ENCODE measurements at regions not wholly inside any gene's neighbourhood (a gene's known extent, or its start where the extent isn't known, plus 50 kb on each side); places are given as distances from the start of the nearest gene placed in this dataset.
"Not testable (repeated sequence)": the region's sequence is repeated elsewhere in the genome, so short reads cannot be mapped to it uniquely, and the experiment has no call there.

DNA sequence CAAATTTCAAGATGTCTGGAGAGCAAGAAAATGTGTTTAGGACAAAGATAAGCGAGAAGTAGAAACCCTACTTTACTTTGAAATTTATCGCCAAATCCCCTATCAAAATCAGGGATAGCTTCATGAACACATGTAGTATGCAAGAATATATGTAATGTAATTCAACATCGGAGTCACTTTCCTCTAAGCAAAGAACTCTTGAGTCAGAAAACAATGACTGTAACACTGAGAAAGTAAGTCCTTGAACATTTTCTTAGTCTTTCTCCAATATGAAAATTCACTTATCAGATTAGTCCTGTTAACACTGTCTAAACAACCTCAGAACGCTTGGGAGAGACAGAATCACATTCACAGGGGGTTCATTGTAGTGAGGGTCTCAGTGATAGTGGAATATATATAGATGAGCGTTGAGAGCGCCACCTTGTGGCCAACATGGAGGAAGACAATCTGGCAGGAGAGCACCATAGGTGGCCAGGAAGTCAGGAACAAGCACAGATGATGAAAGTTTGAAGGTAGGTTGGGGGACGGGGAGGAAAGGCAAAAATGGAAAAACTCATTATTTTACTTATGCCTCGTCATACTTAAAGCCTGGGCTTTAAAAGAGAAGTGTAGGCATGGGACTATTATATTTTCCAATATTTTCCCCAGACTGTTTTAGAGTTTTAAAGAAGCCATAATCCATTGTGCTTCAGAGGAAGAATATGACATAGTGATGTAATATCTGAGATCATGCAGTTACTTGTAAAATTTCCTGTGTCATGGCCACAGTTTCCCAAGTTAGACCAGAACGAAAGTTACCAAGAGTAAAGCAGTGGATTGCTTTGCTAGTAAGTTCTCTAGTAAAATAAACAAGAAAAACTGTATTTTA is 115.5 kb upstream of the GNAI1 start:
- peak in 1 of 3 donors; percentile 3 for DNase-seq (ENCODE audit: low read depth in 3 of 3)

DNA sequence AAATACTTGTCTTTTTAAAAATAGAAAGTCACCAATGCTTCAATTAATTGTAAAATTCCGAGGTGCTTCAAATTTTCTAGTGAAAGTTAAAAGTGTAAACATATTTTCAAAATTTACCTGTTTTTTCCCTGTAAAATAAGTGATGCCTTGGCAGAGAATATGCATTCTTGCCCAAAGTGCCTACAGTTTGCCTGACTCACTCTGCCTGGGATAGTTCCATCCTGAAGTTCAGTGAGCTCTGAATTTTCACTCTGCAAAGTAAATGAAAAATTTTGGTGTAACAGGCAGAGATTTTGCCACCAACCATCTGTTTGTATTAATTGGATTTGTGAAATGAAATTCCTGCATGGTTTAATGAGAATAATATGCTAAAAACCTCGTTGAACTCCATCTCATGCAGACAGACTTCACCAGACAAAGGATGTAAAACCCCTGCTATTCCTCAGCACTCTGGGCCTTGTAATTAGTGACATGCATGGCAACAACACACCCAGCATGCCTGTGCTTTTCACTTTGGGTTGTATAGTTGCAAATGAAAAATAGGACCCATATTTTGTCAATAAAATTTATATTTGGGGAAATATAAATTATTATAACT is 117.4 kb upstream of the GNAI1 start:
- DNase-seq (ENCODE audit: low read depth in 3 of 3): no peak

- DNase-seq (ENCODE audit: low read depth in 3 of 3): no peak
Measured at GRCh38 chr7:80014511-80014910, 120.1 kb upstream of the GNAI1 start.

DNA sequence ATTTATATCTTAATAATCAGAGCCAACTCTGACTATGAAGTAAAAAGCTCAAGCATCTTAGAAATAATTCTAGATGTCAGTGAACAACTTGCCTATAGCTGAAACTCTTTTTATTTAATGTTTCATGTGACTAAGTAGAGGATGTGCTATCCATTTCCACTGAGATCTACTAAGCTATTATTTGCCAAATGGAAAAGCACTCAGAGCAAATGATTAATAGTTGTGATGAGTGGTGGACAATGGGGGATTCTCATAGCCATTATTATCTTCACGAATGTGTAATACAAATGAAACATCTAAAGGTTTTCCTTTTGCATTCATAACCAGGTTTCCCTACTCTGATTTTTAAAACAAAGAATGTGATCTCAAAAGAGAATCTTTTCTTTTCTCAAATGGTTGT is 126.6 kb upstream of the GNAI1 start:
- DNase-seq (ENCODE audit: low read depth in 3 of 3): no peak

DNA sequence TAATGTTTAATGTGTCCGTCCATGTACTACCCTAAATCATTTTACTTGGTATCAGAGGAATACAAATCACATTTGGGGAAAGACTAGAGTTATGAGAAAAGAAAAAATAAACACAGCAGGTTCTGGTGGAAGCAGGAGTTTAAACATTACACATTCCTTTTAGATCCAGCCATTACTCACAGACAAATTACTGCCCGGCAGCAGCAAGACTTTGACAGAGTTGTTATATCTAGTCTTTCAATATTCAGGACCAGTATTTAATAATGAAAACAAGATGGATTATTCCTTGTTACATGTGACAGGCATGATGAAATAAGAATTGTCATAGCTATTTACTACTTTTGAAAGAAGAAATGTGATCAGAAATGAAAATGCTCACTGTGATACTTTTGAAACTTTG is 131.8 kb upstream of the GNAI1 start:
- no peak for DNase-seq (ENCODE audit: low read depth in 3 of 3)

DNA sequence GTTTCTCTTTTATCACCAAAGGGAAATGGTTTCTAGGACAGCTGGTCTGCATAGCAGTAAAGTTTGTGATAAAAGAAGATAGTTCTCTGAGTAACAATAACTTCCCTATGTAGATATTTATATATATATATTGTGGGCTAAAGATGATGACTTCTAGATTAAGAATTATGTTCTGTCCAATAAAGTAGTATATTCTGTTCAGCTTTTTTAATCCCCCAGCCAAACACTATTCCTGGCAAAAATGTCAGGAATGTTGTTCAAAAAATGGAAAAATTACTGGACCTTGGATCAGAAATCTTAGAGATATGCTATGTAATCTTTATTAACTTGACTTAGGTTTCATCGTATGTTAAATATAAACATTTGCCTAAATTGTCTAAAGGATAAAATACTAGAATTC is 136.3 kb upstream of the GNAI1 start:
- DNase-seq (ENCODE audit: low read depth in 3 of 3): no peak

DNA sequence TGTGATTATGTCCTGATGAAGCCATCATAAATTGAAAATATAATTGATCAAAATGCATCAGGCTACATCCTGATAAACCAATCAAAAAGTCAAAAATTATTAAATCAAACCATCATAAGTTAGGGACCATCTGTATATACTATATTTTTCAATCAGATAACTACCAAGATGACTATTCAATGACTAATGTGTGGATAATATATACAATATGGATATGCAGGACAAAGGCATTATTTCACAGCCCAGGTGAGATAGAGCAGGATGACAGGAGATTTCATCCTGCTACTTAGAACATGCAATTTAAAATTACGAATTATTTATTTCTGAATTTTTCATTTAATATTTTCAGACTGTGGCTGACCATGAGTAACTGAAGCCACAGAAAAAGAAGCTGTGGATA is 137.3 kb upstream of the GNAI1 start:
- DNase-seq (ENCODE audit: low read depth in 3 of 3): no peak

DNA sequence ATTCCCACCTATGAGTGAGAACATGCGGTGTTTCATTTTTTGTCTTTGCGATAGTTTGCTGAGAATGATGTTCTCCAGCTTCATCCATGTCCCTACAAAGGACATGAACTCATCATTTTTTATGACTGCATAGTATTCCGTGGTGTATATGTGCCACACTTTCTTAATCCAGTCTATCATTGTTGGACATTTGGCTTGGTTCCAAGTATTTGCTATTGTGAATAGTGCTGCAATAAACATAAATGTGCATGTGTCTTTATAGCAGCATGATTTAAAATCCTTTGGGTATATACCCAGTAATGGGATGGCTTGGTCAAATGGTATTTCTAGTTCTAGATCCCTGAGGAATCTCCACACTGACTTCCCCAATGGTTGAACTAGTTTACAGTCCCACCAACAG is 138.9 kb upstream of the GNAI1 start:
- DNase-seq (ENCODE audit: low read depth in 3 of 3): not testable (repeated sequence)

DNA sequence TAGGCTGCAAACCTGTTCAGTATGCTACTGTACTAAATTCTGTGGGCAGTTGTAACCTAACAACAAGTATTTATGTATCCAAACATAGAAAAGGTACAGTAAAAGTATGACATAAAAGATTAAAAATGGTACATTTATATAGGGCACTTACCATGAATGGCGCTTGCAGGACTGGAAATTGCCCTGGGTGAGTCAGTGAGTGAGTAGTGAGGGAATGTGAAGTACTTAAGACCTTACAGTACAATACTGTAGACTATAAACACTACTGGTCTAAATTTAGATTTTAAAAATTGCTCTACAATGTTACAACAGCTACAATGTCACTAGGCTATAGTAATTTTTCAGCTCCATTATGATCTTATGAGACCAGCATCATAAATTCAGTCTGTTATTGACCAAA is 146.0 kb upstream of the GNAI1 start:
- no peak for DNase-seq (ENCODE audit: low read depth in 3 of 3)

GRCh38 chr7:79984210-79984609 is 150.4 kb upstream of the GNAI1 start:
- no peak for DNase-seq (ENCODE audit: low read depth in 3 of 3)

GRCh38 chr7:79982141-79982770 is 152.4 kb upstream of the GNAI1 start:
- no peak for DNase-seq (ENCODE audit: low read depth in 3 of 3)

DNA sequence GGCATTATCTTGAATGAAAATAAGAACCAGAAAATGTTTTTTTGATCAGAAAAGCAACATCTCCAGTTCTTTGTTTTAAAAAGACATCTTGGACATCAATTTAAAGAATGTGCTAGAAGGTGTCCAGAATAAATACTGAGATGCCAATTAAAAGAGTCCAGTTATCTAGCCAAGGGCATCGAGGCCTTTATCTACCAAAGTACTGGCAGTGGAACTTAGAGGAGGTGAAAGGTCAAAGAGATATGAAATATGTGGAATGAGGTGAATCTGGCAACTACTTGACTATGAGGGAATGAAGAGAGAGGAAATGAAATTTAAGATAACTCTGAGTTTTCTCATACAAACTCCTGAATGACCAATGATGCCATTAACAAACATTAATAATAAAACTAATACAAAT is 154.3 kb upstream of the GNAI1 start:
- DNase-seq (ENCODE audit: low read depth in 3 of 3): no peak

- no peak for DNase-seq (ENCODE audit: low read depth in 3 of 3)
Measured at GRCh38 chr7:79979437-79979836, 155.2 kb upstream of the GNAI1 start.

- no peak for DNase-seq (ENCODE audit: low read depth in 3 of 3)
Measured at GRCh38 chr7:79977481-79977880, 157.2 kb upstream of the GNAI1 start.

GRCh38 chr7:79976711-79977020 is 158.0 kb upstream of the GNAI1 start:
- not testable (repeated sequence) for DNase-seq (ENCODE audit: low read depth in 3 of 3)

DNA sequence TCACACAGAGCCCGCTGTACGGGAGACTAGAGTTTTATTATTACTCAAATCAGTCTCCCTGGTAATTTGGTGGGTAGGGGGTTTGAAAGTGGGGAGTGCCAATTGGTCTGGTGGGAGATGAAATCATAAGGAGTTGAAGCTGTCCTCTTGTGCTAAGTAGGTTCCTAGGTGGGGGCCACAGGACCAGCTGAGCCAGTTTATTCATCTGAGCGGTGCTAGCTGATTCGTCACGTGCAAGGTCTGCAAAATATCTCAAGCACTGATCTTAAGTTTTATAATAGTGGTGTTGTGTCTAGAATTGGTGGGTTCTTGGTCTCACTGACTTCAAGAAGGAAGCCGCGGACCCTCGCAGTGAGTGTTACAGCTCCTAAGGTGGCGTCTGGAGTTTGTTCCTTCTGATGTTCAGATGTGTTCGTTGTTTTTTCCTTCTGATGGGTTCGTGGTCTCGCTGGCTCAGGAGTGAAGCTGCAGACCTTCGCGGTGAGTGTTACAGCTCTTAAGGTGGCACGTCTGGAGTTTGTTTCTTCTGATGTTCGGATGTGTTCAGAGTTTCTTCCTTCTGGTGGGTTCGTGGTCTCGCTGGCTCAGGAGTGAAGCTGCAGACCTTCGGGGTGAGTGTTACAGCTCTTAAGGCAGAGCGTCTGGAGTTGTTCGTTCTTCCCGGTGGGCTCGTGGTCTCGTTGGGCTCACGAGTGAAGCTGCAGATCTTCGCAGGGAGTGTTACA is 158.5 kb upstream of the GNAI1 start:
- not testable (repeated sequence) for DNase-seq (ENCODE audit: low read depth in 3 of 3)

DNA sequence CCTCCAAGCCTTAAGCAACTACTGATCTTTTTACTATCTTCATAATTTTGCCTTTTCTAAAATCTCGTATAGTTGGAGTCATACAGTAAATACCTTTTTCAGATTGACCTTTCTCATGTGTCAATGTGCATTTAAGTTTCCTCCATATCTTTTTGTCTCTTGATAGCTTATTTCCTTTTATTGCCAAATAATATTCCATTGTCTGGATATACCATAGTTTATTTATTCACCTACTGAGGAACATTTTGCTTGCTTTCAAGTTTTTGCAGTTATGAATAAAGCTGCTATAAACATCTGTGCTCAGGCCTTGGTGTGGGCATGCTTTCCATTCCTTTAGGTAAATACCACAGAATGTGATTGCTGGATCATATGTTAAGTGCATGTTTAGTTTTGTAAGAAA is 161.2 kb upstream of the GNAI1 start:
- no peak for DNase-seq (ENCODE audit: low read depth in 3 of 3)

GRCh38 chr7:79971058-79971457 is 163.6 kb upstream of the GNAI1 start:
- no peak for DNase-seq (ENCODE audit: low read depth in 3 of 3)

- DNase-seq (ENCODE audit: low read depth in 3 of 3): no peak
Measured at GRCh38 chr7:79968894-79969293, 165.7 kb upstream of the GNAI1 start.

- DNase-seq (ENCODE audit: low read depth in 3 of 3): no peak
Measured at GRCh38 chr7:79968077-79968648, 166.5 kb upstream of the GNAI1 start.

DNA sequence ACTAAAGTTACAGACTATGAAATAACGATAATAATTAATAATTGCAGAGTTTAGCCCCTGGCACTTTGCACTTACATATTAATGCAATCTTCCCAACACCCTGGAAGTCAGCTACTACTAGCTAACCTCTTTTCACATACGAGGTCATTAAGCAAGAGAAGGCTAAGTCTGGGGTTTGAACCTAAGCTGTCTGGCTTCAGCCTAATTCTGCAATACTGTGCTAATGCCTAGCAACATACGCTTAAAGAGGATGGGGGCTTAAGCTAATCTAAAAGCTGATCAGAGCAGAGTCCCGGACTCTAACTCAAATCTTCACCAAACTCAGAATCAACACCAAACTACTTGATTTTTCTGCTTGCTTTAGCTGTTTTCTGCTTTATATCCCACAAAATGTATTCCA is 168.7 kb upstream of the GNAI1 start:
- no peak for DNase-seq (ENCODE audit: low read depth in 3 of 3)

GRCh38 chr7:79964463-79964862 is 170.2 kb upstream of the GNAI1 start:
- no peak for DNase-seq (ENCODE audit: low read depth in 3 of 3)

All from stimulated activated CD4-positive, alpha-beta T cell treated with anti-CD3 and anti-CD28 coated beads, TNF-alpha, amount 100 ng/mL, for 48 hours (primary cell).